SW480 (cell line): ENCODE measurements at regions not wholly inside any gene's neighbourhood (a gene's known extent, or its start where the extent isn't known, plus 50 kb on each side); places are given as distances from the start of the nearest gene placed in this dataset.

Source experiments
- DNase-seq: peaks from one replicate; pipeline ENCODE4 v3.0.0-alpha.2; 2016; ENCODE audit warnings: low spot score

DNA sequence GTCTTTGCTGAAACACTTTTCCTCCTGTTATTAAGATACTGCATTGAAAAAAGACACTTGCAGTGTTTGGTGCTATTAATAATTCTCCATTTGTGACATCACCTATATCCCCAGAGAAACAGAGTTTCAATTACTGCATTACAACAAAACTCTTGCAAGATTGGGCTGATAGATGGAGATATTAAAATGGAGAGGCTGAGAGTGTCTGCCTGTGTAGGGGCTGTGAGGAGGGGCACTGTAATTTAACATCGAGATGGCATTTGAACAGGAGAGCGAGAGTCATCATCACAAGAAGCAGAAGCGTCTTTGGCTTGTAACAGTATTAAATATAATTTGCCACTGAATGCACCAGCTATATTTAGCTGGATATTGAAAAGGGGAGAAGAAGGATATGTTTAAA lies 316.5 kb downstream of the CDH26 start:
- no peak for DNase-seq

DNA sequence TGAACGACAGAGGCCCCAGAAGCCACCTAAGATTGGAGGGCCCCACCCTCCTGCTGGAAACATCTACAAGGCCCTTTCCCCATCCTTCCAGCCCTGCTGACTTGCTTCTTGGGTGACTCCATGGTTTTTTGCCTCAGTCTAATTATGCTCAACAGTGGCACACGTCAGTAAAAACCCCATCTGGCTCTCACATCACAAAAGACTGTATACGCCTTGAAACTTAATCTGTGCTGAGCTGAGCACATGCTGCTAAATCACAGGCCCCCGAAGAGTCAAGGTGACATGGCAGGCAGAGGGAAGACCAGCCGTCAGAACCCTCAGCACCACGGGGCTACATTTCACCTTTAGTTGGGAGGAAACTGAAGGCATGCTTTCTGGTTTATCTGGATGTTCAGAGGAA lies 323.1 kb downstream of the CDH26 start:
- DNase-seq, result no peak

DNA sequence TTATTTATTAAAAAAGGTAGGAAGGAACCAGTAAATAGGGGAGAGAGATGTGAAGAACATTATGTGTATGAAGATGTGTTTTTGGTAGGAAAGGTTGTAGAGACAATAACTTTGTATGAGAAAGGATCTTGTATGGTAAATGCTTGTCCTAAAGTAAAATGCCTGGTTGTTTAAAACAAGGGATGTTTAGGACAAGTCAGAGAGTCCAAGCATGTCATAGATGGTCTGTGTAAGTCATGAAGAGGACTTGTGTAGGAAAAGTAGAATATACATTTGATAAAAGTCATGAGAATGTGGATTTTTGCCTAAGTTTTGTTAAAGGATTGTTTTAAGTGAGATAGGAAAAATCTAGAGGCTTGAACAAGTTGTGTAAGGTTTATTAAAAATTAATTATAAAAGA lies 325.1 kb downstream of the CDH26 start:
- DNase-seq, result no peak

DNA sequence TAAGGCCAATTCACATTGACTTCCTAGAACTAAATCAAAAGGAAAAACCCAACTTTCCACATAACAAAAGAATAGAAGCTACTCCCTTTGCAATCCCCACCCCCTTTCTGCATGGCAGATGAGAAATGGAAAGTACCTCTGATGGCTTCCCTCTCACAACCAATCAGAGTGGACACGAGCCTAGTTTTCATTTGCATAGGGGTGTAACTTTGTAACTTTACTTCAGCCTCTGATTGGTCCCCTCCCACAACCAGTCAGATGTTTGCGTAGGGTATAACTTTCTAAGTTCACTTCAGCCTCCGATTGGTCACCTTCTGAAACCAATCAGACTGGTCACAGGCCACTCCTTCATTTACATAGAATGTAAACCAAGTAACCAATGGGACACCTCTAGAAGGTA lies 328.5 kb downstream of the CDH26 start:
- DNase-seq, result peak; percentile 21

DNA sequence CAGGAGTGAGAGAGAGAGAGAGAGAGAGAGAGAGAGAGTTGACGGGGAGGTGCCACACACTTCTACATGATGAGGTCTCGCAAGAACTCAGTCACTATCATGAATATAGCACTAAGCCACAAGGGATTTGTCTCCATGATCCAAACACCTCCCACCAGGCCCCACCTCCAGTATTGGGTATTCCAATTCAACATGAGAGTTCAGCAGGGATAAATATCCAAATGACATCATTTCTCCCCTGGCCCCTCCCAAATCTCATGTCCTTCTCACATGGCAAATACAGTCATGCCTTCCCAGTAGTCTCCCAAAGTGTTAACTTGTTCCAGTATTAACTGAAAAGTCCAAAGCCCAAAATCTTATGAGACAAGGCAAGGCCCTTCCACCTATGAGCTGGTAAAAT lies 330.7 kb downstream of the CDH26 start:
- DNase-seq, result no peak

DNA sequence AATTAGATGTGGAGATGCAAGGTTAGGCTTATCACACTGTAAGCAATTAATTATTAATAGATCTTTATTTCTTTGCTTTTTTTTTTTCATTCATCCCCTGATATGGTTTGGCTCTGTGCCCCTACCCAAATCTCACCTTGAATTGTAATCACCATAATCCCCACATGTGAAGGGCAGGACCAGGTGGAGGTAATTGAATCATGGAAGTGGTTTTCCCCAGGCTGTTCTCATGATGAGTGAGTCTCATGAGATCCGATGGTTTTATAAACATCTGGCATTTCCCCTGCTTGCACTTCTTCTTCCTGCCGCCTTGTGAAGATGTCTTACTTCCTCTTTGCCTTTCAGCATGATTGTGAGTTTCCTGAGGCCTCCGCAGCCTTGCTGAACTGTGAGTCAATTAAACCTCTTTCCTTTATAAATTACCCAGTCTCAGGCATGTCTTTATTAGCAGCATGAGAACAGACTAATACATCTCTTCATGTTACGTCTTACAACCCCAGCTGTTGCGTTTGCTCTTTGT lies 333.8 kb downstream of the CDH26 start:
- DNase-seq, result no peak

DNA sequence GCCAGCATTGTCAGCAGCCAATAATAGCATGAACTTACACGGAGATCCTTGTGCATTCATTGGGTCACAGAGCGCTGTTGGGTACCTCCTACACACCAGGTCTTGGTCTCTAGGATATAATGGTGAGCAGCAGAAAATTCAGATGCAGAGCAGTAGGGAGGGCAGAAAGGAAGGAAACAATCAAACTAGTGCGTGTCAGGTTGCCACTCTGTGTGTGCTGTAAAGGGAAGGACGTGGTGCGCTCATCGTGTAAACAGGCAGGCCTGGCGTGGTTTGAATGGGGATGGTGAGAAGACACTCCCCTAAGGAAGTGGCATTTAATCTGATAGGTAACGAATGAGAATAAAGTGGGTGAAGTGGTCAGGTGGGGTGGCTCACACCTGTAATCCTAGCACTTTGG lies 336.4 kb downstream of the CDH26 start:
- DNase-seq, result no peak

DNA sequence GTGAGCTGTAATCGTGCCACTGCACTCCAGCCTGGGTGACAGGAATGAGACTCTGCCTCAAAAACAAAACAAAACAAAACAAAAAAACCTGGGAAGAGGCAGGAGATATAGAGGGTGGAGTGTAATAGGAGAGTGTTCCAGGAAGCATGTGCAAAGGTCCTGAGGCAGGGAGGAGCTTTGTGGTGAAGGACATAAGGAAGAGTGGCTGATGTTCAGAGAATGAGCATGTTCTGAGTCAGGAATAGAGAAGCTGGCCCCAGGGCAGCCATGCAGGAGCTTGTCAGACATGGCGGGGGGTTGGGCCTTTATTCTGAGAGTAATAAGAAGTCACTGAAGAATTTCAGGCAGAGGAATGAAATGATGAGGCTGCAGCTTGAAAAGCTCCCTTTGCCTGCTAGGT lies 337.0 kb downstream of the CDH26 start:
- no peak for DNase-seq

DNA sequence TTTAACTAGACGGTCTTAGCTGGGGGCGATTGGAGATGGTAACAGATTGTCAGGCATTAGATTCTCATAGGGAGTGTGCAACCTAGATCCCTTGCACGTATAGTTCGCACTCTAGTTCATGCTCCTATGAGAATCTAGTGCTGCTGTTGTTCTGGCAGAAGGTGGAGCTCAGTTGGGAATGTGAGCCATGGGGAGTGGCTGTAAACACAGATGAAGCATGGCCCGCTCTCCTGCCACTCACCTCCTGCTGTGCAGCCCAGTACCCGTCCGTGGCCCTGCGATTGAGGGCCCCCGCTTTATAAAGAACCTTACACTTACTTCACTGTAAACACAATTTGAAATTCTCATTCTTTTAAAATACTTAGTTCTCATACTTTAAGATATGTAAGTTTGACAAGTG lies 339.4 kb downstream of the CDH26 start:
- peak; percentile 78 for DNase-seq

DNA sequence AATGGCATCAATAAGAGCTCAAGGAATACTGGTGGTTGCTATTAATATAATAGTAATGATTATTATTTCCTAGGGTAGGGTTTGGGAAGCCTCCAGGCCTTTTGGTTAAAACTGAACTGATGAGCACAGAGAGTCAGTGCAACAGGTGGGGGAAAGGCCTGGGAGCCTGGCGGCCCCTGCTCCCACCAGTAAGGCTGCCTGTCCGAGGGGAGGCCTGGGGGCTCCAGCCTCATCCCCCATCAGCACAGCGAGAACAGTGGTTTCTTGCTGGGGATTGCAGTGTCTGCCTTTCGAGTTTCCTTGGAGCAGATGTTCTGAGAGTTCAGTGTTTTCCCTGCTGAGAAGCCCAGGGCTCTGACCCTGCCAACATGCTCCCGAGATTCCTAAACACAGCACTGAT lies 340.4 kb downstream of the CDH26 start:
- no peak for DNase-seq

DNA sequence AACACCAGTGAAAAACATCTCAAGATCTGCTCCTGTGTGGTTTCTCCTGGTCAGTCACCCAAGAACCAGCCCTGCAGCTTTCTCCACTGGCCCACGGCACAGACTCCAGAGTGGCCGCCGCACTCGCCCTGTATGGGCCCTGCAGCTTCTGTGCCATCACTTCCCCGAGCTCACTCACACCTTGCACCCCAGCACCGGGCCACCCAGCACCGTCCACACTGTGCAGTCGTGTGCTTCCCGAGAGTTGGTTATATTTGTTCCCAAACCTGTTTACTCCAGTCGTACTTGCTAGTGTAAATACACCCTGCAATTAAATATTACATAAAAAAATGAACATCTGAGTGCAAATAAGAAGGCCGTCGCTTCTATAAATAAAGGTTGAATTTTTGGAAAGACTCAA lies 341.7 kb downstream of the CDH26 start:
- no peak for DNase-seq

DNA sequence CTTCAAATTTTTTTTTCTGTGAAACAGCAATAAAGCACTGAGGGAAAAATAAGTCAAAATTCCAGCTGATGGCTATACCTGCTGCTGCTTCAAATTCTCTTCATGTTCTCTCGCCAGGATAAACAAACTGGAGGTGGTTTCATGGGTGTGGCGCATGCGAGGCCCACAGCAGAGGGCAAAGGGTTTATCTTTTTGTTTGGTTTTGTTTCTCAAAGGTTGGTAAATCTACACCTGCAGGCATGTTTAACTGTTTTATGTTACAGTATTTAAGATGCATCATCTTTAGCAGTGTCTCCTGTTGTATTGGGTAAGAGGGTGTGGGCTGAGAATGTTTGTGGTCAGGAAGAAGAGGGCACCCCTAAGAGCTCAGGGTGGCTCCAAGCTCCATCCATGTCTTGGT lies 342.2 kb downstream of the CDH26 start:
- DNase-seq, result peak; percentile 47

DNA sequence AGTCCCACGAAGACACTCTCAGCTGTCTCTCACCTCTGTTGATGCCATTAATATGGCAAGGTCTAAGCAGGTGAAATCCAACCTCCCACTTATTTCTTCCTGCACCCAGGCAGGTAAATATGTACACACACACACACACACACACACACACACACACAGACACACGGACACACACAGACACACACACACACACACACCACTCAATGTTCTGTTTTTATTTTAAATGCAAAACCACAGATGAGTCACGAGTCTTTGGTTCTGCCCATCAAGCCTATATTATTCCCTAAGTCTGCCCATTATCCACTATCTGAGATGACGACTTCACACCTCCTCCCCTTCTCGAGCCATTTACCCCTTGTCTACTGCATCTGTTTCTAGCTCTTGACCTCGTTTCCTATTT lies 344.7 kb downstream of the CDH26 start:
- DNase-seq, result peak; percentile 71

DNA sequence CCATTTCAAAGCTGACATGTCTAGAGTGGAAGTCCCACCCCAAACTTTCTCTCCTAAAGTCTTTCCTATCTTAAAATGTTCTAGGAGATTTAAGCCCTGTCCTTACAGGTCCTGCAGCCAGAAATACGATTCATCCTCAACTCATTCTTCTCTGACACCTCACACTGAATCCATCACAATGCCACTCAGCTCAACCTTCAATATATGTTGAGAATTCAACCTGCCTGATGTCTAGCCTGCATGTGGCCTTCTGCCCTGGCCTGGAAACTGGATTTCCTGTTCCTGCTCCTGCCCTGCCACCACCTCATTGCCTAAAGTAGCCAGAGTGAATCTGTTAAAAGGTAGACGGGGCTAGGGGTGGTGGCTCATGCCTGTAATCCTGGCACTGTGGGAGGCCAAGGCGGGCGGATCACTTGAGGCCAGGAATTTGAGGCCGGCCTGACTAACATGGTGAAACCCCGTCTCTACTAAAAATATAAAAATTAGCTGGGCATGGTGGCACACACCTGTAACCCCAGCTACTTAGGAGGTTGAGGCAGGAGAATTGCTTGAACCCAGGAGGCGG lies 345.9 kb downstream of the CDH26 start:
- no peak for DNase-seq

DNA sequence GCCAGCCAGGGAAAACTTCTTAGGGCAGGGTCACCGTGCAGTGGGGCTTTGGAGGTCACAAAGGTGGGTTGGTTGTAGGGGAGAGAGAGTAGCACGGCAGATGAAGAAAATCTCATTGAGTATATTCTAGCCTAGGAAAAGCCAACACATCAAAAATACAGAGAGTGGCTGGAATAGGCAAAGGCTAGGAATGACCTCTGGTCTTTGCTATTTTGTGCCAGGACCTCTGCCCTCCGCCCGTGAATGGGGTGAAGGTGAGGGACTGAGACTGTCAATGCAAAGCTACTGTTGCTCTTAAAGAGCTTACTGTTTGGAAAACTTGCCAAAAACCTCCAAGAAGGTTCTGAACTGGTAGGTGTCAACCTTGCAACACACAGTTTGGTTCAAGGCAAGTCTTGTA lies 346.7 kb downstream of the CDH26 start:
- DNase-seq, result no peak

DNA sequence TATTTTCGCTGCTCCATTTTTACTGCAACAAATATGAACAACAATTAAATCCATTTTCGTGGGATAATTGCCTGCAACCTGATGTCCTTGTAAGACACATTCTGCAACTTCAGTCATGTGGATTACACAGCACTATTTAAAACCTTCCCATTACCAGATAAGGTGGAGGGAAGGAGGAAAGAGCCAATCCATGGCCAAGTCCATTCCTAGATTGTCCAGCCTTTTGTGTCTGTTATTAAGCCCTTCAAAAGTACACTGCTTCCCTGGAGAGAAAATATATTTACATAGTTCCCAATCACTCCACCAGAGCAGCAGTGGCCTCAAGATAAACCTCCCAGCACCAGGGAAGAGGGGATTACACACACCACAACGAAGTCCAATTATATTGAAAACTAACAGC lies 347.9 kb downstream of the CDH26 start:
- no peak for DNase-seq

DNA sequence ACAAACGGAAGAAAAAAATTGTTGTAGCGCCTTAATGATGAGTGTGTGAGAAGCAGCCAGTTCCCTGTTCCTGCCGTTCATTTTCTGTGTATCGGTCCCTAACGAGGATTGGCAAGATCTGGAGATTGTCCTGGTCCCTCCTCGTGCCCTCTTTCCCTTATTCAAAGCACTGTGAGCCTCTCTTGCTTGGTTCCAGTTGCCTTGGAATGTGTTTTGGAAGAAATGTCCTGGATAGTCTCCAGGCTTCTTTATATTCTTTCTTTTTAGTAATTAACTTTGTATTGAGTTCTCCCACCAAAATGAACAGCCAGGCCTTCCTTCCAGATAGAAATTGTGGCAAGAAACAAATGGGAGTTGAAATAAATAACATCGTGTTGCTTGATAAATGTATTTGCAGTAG lies 348.3 kb downstream of the CDH26 start:
- no peak for DNase-seq

DNA sequence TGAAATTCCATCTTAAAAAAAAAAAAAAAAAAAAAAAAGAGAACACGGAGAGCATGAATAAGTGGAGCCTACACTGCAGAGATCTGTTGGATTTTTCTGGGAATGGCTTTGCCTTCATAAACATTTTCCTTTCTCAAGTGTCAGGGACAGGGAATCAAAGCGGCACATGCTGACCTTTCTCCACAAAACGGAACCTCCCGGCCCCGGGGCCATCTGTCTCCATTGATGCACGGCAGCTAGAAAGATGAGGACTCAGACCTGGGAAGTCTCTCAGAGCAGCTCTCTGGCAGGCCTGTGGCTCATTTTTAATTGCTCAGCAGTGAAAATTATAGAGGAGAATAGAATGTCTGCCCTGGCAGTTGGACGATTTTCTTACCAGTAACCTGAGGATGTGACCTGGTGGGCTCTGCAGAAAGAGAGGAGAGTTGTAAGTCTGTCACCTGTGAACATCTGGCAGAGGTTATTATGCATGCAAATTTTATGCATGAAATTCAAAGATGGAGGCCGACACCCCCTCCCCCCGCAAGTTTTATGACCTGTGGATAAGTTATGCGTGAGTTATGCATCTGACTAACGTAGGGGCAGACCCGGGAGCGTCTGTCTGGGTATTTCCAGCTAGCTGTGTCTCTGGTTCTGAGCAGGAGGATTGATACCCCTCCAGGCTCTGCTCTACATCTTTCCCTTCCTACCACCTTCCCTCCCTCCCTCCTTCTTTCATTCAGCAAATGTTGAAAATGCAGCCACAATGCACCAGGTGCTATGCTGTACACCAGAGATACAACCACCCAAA lies 352.5 kb downstream of the CDH26 start:
- DNase-seq, result no peak

DNA sequence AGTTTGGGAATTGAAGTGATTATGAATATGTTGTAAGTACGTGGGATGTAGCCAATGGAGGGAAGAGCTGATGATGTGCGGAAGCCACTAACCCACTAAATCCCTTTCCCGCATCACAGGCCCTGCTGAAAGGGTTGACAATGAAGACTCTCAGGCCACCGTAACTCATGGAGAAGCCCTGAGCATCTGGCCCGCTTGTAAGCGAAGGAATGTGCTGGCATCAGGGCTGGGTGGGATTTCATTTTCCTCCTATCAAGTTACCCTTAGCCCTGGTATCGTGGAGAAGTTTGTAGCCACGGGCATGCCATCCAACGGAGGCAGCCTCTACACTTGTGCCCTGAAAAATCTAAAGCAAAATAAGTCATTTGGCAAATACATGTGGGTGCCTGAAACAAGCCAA lies 355.0 kb downstream of the CDH26 start:
- no peak for DNase-seq

DNA sequence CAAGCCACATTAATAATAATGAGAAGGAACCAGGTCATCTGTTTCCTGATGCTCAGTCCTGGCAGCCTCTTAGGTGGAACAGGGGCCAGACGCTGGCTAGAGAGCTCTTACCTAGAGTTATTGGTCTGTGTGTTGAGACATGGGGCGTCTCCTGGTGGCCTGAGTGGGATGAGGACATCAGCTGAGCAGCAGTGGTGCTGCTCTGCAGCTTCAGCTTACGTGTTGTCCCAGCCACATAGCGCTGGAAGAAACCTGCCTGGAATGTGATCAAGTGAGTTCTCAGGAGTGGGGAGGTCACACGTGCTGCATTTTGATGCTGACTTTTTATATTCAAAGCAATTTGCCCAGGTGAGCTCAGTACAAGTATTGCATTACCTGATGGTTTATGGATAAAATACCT lies 355.4 kb downstream of the CDH26 start:
- no peak for DNase-seq

DNA sequence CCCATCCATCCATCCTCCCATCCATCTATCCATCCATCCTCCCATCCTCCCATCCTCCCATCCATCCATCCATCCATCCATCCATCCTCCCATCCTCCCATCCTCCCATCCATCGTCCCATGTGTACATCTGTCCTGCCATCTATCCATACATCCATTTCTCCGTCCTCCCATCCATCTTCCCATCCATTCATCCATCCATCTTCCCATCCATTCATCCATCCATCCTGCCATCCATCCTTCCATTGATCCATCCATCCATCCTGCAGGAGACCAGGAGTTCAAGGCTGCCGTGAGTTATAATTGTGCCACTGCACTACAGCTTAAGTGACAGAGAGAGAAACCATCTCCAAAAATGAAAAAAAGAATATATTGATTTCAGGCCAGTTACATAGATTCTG lies 356.5 kb downstream of the CDH26 start:
- no peak for DNase-seq

DNA sequence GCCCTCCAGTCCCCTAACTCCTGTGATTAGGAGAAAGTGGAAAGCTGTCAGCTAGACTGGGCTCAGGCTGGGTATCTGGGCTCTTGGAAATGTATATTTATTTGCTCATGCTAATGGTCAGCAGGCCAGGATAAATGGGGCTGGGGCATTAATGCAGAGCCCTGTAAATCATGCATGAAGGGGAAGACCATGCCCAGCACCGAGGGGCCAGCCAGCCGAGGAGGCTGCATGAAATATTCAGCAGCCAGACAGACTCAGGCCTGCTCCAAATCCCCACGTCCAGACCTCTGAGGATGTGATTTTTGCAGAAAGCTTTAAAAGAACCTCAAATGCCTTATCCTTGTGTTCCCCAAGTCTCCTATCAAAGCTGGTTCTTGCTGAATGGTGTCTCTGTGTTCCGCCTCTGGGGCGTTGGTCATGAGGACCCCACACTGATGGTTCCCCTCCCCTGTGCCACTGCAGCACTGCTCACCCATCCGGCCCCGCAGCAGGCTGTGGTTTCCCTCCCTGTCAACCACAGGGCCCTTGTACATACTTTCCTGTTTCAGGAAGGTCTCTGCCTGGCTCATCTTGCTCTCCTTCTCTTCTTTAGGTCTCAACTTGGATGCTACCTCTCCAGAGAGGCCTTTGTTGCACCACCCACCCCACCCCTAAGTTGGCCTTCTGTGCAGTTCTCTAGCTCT lies 358.4 kb downstream of the CDH26 start:
- no peak for DNase-seq

DNA sequence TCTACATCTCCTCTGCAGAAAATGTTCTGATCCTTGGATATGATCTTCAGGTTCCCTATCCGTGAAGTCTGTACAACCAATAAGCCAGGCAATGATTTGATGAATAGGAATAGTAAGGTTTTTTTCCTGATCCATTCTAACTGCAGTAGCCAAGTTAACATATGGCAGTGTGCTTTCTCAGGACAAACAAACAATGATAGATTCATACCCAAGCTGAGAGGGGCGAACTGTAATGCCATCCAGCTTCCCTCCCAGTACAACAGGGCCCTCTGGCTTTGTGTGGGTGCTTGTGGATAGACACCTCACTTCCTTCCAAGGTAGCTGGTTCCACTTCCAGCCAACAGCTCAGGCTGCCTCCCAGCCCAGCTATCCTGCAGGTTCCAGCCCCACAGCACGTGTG lies 359.2 kb downstream of the CDH26 start:
- no peak for DNase-seq
